ENCODE measurements at regions not wholly inside any gene's neighbourhood (a gene's known extent, or its start where the extent isn't known, plus 50 kb on each side); places are given as distances from the start of the nearest gene placed in this dataset.

DNA sequence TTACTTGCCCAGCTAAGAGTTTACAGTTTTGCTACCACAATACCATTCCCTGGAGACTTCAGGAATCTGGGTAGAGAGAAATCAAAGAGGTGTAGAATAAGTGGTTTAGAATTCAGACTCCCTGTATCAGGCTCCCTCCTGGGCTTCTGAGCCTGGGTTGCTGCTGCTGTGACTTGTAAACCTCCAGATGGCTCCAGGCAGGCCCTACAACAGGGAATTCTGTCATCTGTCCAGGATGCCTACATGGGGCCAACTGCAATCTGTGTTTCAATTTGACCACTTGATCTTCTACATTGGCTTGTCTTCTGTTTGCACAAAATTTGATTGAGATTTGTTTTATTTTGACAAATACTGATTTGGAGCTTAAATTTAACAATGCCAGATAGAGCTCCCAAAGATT is 183.9 kb downstream of the RAD51AP2 start:
- Mint-ChIP-seq H3K4me3 (no peak overlapping the region), H3K9me3 (peaks cover 12% of the 10 kb centered on the region), H3K4me1 (ENCODE audit: low read depth) (no peaks in the 10 kb centered on the region), H3K27me3 (no peaks in the 10 kb centered on the region), H3K27ac (no peak overlapping the region), H3K36me3 (ENCODE audit: low read depth) (no peaks in the 10 kb centered on the region)
- intact Hi-C loops (cut with micrococcal nuclease) = no loop called here

DNA sequence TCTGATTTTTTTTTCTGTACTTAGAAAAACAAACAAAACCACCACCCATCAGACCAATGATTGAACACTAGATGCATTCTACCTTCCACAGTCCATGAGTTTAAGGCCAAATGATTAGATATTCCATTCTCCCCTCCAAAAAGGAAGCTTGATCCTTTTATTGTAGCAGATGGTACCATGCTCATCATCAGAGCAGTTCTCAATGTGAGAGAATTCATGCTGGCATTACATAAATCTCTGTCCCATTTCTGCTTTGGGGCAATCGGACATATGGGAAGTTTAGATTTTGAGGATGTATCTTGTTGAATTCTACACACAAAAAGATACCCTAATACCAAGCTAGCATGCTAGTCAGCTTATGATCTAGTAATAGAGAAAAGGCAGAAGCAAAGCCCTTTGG is 186.6 kb downstream of the RAD51AP2 start:
- Mint-ChIP-seq H3K27ac (no peak overlapping the region), H3K27me3 (no peaks in the 10 kb centered on the region), H3K4me1 (ENCODE audit: low read depth) (no peaks in the 10 kb centered on the region), H3K36me3 (ENCODE audit: low read depth) (no peaks in the 10 kb centered on the region), H3K9me3 (peaks cover 10% of the 10 kb centered on the region), H3K4me3 (no peak overlapping the region)
- intact Hi-C loops (cut with micrococcal nuclease) = no loop called here

DNA sequence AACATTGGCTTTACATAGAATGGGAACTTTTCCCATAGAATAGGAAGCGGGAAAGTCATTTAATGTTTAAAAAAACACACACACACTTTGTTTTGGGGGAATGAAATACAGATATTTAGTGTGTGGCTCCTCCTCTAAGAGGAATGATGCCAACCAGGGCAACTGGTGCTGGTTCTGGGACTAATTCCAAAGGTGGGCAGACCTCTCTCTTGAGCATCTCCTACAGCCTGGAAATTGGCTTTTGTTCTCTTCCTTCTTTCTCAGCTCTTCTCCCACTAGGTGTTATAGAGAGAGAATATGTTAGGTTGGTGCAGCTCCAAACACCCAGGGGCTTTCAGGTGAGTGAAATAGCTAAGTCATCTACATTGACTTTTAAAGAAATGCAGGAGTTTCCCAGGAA is 190.1 kb downstream of the RAD51AP2 start:
- H3K36me3 Mint-ChIP-seq (ENCODE audit: low read depth) = no peaks in the 10 kb centered on the region
- H3K4me1 Mint-ChIP-seq (ENCODE audit: low read depth) = no peaks in the 10 kb centered on the region
- intact Hi-C loops (cut with micrococcal nuclease) = no loop called here
- no peak overlapping the region for H3K4me3 Mint-ChIP-seq
- no peaks in the 10 kb centered on the region for H3K9me3 Mint-ChIP-seq
- H3K27ac Mint-ChIP-seq = no peak overlapping the region
- no peaks in the 10 kb centered on the region for H3K27me3 Mint-ChIP-seq

GRCh38 chr2:17327649-17328048 is 190.6 kb downstream of the RAD51AP2 start:
- no peaks in the 10 kb centered on the region for H3K36me3 Mint-ChIP-seq (ENCODE audit: low read depth)
- no peaks in the 10 kb centered on the region for H3K27me3 Mint-ChIP-seq
- intact Hi-C loops (cut with micrococcal nuclease) = no loop called here
- no peaks in the 10 kb centered on the region for H3K4me1 Mint-ChIP-seq (ENCODE audit: low read depth)
- no peak overlapping the region for H3K27ac Mint-ChIP-seq
- H3K4me3 Mint-ChIP-seq = no peak overlapping the region
- no peaks in the 10 kb centered on the region for H3K9me3 Mint-ChIP-seq

- Mint-ChIP-seq H3K4me3 (no peak overlapping the region), H3K27me3 (no peaks in the 10 kb centered on the region), H3K27ac (no peak overlapping the region), H3K36me3 (ENCODE audit: low read depth) (no peaks in the 10 kb centered on the region), H3K9me3 (no peaks in the 10 kb centered on the region), H3K4me1 (ENCODE audit: low read depth) (no peaks in the 10 kb centered on the region)
- intact Hi-C loops (cut with micrococcal nuclease) = no loop called here
Observed at GRCh38 chr2:17326717-17327116, 191.5 kb downstream of the RAD51AP2 start.

- Mint-ChIP-seq H3K9me3 (no peaks in the 10 kb centered on the region), H3K36me3 (ENCODE audit: low read depth) (no peaks in the 10 kb centered on the region), H3K4me3 (no peak overlapping the region), H3K27me3 (no peaks in the 10 kb centered on the region), H3K4me1 (ENCODE audit: low read depth) (no peaks in the 10 kb centered on the region), H3K27ac (no peak overlapping the region)
- intact Hi-C loops (cut with micrococcal nuclease) = no loop called here
Observed at GRCh38 chr2:17323697-17324096, 194.5 kb downstream of the RAD51AP2 start.

DNA sequence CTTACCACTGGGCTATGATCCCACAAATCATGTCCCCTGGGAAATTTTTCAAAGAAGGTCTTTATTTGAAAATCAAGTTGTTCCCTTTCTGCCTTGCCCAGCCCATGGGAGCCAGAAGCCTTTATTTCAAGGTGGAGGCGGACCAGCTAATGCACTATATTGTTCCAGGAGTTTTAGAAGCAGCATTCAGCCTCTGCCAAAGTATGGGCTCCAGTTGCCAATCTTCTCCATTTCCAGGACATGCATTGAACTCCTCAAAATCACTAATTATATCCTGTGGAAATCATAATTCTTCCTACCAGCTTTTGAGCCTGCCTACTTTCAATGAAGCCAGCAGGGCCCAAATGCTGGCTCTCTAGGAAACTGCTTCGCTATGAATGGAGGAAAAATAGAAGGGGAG is 195.8 kb downstream of the RAD51AP2 start:
- Mint-ChIP-seq H3K27me3 (no peaks in the 10 kb centered on the region), H3K27ac (no peak overlapping the region), H3K4me3 (no peak overlapping the region), H3K4me1 (ENCODE audit: low read depth) (no peaks in the 10 kb centered on the region), H3K9me3 (no peaks in the 10 kb centered on the region), H3K36me3 (ENCODE audit: low read depth) (no peaks in the 10 kb centered on the region)
- intact Hi-C loops (cut with micrococcal nuclease) = no loop called here

DNA sequence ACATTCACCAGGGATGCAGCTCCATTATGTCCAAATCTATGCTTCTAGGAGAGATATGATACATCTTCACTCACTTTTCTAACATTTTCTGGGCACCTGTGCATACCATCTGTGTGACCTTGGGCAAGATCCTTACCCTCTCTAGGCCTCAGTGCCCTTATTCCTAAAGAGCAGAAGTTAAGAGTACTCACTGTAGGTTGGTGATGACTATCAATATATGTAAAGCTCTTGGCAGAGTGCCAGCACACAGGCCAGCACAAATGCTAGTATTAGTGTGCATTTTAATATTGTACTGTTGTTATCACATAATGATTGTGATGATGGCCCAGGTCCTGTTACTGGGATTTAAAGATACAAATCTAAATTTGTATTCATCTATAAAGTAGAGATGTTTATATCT is 199.2 kb downstream of the RAD51AP2 start:
- Mint-ChIP-seq H3K27ac (no peak overlapping the region), H3K9me3 (no peaks in the 10 kb centered on the region), H3K4me3 (no peak overlapping the region), H3K36me3 (ENCODE audit: low read depth) (no peaks in the 10 kb centered on the region), H3K27me3 (no peaks in the 10 kb centered on the region), H3K4me1 (ENCODE audit: low read depth) (no peaks in the 10 kb centered on the region)
- intact Hi-C loops (cut with micrococcal nuclease) = no loop called here

DNA sequence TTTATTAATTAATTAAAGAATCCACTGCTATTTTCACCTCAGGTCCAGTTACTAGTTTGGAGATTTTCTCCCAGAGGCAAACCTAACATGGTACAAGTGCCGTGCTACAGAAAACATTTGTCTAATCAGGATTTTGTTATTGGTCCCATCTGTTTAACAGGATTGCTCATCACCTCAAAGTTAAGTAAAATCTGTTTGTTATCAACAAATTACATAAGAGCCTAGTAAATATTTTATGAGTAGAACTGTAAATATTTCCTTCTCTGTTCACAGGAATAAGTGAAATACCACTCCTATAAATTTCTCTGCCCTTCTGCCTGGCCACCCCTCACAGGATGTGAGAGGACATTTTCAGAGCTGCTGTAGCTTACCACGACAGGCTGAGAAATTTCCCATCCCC is 200.2 kb downstream of the RAD51AP2 start:
- Mint-ChIP-seq H3K27ac (no peak overlapping the region), H3K27me3 (no peaks in the 10 kb centered on the region), H3K36me3 (ENCODE audit: low read depth) (no peaks in the 10 kb centered on the region), H3K4me3 (no peak overlapping the region), H3K4me1 (ENCODE audit: low read depth) (no peaks in the 10 kb centered on the region), H3K9me3 (no peaks in the 10 kb centered on the region)
- intact Hi-C loops (cut with micrococcal nuclease) = no loop called here

DNA sequence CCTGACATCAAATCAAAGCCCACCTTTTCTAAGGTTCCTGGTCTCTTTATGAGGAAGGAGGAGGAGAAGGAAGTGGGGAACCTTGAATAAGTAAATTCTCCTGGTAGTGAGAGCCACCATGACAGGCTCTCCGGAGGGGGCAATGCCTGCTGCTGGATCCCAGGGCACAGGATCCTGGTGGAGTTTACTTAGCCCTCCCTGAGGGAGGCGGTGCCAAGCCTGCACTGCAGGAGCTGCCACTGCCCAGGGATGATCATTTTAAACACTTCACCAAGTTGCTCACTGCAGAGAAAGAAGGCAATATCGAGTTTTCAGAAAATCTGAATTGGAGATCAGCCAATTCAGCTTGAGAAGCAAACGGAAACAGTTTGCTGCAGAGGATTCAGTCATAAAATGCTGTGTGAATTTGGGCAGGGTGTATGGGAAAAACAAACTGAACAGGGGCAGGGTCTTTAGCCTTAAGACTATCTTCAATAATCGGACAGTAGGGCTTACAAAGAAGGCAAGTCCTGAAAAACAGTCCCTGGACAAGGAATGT is 200.7 kb downstream of the RAD51AP2 start:
- intact Hi-C loops (cut with micrococcal nuclease) = no loop called here
- Mint-ChIP-seq H3K36me3 (ENCODE audit: low read depth) (no peaks in the 10 kb centered on the region), H3K27me3 (no peaks in the 10 kb centered on the region), H3K4me3 (no peak overlapping the region), H3K9me3 (no peaks in the 10 kb centered on the region), H3K27ac (no peak overlapping the region), H3K4me1 (ENCODE audit: low read depth) (no peaks in the 10 kb centered on the region)

GRCh38 chr2:17313261-17313660 is 205.0 kb downstream of the RAD51AP2 start:
- Mint-ChIP-seq H3K27ac (no peak overlapping the region), H3K27me3 (no peaks in the 10 kb centered on the region), H3K36me3 (ENCODE audit: low read depth) (no peaks in the 10 kb centered on the region), H3K4me3 (no peak overlapping the region), H3K4me1 (ENCODE audit: low read depth) (no peaks in the 10 kb centered on the region), H3K9me3 (no peaks in the 10 kb centered on the region)
- intact Hi-C loops (cut with micrococcal nuclease) = no loop called here

DNA sequence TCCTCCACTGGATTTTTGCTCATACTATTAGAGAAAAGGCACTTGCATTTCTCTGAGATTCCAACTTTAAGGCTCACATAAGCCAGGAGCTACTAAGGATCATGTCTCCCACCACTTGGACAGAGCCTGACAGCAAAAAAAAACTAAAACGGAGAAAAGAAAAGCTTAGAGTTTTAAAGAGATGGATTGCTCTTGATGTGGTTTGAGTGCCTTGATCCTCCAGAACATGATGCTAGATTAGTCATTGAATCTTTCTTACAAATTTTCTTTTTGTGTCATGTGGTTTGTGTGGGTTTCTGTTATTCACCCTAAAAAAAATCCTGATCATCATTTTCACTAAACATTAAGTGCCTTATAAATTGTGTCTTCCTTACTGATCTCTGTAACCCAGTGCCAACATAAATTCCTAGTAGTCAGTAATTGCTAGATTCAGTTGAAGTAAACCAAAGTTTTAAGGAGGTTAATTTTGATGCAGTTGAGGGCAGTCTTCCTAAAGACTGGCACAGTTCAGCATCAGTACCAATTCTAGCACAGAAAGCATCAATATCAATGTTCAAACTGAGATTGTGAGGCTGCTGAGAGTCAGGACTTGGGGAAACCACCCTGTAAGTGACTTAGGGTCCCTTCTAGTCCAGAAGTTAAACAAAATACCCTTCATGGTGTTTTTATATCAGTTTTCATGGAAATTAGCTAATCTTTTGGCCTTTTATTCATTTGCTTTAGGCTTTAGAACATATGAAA is 206.3 kb downstream of the RAD51AP2 start:
- H3K9me3 Mint-ChIP-seq = no peaks in the 10 kb centered on the region
- no peaks in the 10 kb centered on the region for H3K4me1 Mint-ChIP-seq (ENCODE audit: low read depth)
- H3K4me3 Mint-ChIP-seq = no peak overlapping the region
- no peaks in the 10 kb centered on the region for H3K36me3 Mint-ChIP-seq (ENCODE audit: low read depth)
- no peaks in the 10 kb centered on the region for H3K27me3 Mint-ChIP-seq
- H3K27ac Mint-ChIP-seq = no peak overlapping the region
- intact Hi-C loops (cut with micrococcal nuclease) = no loop called here

DNA sequence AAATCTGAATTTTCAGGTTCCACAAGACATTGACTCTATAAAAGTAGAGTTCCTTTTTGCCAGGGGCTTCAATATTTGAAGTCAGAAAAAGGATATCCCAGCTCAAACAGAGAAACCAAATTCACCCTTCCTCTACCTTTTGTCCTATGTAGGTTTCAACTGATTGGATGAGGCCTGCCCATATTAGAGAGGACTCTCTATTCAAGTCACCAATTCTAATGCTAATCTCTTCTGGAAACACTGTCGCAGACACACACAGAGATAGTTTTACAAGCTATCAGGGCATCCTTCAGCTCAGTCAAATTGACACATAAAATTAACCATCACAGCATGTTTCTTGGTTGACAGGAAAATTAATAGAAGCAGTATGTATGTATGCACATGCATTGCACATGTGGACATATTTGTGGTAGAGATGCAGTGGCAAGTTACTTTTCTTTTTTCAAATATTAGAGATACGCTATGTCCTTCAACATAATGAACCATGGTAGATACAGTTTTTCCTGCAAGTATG is 207.1 kb downstream of the RAD51AP2 start:
- Mint-ChIP-seq H3K27me3 (no peaks in the 10 kb centered on the region), H3K27ac (no peak overlapping the region), H3K4me3 (no peak overlapping the region), H3K36me3 (ENCODE audit: low read depth) (no peaks in the 10 kb centered on the region), H3K4me1 (ENCODE audit: low read depth) (no peaks in the 10 kb centered on the region), H3K9me3 (no peaks in the 10 kb centered on the region)
- intact Hi-C loops (cut with micrococcal nuclease) = no loop called here

DNA sequence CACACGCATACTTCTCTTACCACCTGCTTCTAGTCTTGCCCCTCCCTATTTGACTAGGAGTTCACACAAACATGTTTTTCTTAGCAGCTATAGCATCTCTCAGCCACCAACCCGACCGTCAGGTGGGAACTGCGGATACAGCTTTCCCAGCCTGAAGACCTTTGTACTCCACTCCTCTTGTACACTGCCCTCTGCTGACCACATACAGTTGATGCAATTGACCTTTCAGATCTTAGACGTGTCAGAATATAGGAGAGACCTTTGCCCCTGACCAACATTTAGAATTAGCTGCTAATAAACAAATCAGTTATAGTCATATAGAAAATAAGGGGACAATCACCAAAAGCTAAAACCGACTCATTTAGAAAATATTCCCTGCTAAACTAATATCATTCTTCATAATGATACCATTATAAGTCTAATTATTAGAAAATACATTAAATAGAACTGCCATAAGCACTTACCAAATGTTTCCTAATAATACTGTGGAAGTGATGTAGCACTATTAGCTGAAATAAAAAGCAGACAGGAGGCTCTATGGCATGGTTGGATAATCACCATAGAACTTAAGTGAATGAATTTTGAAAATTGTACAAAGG is 208.4 kb downstream of the RAD51AP2 start:
- no peak overlapping the region for H3K27ac Mint-ChIP-seq
- no peaks in the 10 kb centered on the region for H3K9me3 Mint-ChIP-seq
- H3K27me3 Mint-ChIP-seq = no peaks in the 10 kb centered on the region
- intact Hi-C loops (cut with micrococcal nuclease) = loop anchor here (1.0 kb wide), 1 partner anchor 537 kb away; no protein-coding TSS in a partner anchor
- H3K36me3 Mint-ChIP-seq (ENCODE audit: low read depth) = no peaks in the 10 kb centered on the region
- no peak overlapping the region for H3K4me3 Mint-ChIP-seq
- no peaks in the 10 kb centered on the region for H3K4me1 Mint-ChIP-seq (ENCODE audit: low read depth)

Data from dendritic cell treated with granulocyte-macrophage colony-stimulating factor and Interleukin-4, amounts not matched to agents 40 ng/mL and 50 ng/mL, for 4 days (primary cell).